Activated CD8-positive, alpha-beta memory T cell treated with anti-CD3 and anti-CD28 coated beads for 1 hour (primary cell): ENCODE measurements at regions not wholly inside any gene's neighbourhood (a gene's known extent, or its start where the extent isn't known, plus 50 kb on each side); places are given as distances from the start of the nearest gene placed in this dataset.

Experiments
- DNase-seq, 2 donors: peaks; one replicate each; pipeline ENCODE4 v3.0.0-alpha.2; 2020; ENCODE audit warnings: low read depth in 1 of 2; ENCODE audit errors: extremely low read depth in 1 of 2

DNA sequence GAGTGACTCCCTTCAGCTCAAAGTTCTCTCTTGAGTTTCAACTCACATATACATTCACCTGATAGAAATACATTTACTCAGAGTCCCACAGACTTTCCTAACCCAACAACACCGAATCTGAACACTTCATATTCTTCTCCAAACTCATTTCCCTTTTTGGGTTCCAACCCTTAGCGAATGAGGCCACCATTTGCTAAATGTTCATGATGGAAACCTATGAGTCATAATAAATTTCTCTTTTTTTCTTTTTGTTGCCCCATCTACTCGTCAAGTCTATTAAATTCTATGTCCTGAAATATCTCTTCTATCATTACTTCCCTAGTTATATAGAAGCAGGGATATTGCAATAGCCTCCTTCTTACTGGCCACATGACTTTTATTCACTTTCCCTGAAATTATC lies 100.1 kb downstream of the HLX start:
- no peak for DNase-seq

DNA sequence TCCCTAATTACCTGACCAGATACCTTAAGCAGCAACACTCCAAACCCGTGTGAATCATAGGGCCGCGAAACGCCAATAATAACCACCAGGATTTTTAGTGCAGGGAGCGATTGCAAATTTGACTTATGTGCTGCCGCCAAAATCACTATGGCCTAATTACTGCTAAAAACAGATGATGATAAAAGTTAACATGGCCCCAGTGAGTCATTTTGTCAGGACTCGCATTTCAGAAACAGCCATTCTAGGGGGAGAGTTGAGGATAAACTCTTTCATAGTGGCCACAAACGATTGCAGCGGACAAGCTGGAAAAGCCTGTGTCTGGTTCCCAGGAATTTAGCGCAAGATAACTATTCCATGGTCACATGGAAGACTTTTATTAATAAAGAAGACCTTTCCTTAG lies 103.4 kb downstream of the HLX start:
- no peak for DNase-seq

DNA sequence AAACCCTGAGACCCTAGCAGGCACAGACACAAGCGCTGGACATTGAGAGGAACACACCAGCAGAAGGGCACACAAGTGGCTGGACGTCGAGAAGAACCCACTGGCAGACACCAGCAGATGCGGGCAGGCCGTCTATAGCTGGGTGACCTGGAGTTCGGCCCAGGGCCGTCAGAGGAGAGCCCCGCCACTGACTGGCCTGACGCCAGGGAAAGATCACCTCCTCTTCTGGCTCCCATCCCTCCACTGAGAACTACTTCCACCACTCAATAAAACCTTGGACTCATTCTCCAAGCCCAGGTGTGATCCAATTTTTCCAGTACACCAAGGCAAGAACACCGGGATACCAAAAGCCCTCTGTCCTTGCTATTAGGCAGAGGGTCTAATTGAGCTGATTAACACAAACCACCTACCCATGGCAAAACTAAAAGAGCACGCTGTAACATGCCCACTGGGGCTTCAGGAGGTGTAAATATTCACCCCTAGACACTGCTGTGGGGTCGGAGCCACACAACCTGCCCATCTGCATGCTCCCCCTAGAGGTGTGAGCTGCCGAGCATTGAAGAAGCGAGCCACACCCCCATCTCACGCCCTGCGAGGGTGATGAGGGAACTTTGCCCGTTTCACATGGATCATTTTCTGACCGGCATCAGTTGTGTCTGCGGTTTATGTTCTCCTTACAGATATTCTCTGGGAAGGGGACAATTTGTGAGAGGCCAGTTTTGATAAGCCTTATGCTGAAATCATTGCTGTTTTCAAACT lies 104.8 kb downstream of the HLX start:
- no peak for DNase-seq

DNA sequence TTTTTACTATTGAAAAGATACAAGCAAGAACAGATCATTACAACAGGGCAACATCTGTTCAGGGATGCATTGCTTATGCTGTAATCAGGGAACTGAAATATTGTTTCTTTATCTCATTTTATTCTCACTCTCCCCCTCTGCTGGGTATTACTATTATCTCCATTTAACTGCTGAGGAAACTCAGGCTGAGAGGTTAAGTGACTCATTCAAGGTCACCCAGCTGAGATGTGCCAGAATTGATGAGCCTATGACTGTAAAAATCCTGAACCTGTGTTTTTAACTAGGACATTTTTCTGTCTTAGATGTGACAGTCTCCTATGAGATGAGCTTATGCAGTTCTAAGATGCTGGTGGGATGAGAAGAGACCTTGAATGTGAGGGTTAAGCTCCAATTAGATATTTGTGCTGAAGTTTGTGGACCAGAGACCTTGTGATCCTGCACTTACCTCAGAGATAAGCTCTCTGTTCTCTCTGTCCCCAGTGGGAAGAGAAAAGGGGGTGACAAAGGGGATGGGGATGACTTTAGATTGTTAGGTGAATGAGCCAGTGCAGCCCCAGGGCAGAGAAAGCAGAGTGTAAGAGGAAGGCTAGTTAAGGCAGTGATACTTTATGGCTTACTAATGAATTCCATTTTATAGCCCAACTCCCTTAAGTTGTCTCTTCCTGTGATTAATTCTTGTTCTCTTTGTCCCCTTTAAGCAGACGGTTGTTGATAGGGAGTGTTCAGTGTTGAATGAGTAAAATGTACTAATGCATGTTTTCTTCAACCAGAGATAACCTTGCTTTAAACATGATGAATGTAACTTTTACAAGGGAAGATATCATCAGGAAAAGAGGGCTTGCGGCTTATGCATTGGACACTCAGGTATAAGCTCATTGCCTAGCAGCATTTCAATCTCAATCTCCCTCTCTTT lies 111.4 kb downstream of the HLX start:
- DNase-seq, result no peak

DNA sequence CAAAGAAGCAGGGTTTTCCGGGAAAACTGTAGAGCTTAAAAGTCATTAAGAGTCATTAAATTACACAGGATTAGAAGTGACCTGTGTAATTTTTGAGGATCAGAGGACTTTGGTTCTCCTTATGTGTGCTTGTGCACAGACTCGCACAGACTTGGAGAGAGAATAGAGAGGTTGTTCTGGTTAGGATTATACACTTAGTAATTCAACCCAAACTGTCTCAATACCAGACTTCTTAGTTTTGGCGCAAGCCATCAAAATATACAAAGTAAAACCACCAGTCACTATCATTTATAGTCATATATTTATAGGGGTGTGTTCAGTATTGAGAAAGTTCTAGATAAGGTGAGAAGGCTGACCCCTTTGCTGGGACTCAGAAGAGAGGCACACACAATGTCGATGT lies 112.3 kb downstream of the HLX start:
- DNase-seq, result no peak

DNA sequence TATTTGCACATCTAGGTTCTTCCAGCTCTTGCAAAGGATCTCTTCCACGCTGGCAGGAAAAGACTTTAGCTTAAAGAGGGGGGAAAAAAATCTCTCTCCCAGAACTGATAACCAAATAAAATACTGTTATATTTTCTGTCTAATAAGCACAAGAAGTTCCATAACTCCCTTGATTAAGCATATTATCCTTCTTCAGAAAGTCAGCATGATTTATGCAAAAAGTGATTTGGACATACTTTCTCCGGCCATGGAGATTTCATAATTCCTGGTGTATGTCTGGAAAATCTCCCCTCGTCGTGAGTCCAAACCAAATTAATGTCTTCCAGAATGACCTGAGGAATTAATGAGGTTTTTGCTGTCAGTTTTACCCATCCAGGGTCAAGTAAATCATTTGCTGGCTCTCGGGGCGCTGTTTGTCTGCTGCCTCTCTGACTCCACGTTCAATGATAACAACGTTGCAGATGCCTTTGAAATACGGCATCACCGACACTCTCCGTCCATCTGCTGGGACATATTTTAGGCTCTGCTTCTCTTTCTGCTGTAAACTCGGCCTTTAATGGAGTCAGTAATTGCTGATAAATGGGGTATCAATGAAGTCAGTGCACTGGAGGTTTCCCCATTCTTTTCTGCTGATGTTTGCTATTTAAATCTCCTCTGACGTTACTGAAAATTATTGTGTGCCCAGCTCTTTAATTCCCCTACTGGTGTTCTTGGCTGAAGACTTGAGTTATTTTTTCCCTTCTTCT lies 112.9 kb downstream of the HLX start:
- no peak for DNase-seq

DNA sequence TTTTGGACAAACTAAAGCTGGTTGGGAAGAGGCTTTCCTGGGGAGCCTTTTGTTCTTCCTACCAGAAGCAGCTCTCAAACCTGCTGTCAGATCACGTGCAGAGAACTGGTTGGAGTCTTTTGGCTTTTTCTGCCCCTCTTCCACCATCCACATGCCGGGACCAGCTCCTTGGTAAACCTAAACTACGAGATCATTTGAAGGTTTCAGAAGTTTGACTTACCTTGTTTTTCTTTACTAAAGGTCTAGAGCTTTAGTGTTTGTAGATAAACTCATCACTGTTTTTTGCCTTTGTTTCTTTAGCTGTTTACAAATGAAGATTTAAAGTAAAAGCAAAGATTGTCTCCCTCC lies 113.4 kb downstream of the HLX start:
- DNase-seq, result no peak

DNA sequence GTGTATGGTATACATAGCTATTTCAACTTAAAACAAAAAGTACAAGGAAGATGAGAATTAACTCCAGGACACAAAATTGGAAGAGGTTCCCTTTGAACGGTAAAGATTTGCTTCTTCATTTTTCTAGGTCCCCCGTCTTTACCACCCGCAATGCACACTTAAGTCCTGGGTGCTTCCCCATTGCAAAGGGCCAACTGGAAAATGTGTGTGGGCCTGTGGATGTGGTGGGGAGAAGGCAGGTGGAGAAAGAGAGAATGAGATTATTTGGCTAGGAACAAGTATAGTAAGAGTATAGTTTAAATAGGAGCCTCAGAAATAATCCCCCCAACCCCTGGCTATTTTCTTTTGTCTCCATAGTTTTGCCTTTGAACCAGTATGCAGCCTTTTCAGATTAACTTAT lies 115.4 kb downstream of the HLX start:
- no peak for DNase-seq

DNA sequence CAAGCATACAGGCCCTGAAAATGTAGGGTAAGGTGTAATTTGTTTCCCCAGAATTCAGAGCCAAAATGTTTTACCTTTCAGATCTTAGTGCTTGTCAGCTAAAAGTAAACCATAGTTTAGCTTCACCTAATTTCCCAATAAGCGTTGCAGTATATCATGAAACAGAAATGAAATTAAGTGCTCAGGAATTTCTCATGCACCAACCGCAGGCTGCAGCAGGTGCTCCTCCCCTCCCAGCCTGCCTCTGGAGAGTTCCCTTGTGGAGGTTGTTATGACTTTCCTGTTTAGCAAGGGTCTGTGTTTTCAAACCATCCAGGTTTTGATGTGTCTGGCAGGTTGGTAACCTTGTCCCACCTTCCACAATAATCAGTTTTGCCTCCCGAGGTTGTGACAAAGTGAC lies 118.5 kb downstream of the HLX start:
- DNase-seq, result no peak

DNA sequence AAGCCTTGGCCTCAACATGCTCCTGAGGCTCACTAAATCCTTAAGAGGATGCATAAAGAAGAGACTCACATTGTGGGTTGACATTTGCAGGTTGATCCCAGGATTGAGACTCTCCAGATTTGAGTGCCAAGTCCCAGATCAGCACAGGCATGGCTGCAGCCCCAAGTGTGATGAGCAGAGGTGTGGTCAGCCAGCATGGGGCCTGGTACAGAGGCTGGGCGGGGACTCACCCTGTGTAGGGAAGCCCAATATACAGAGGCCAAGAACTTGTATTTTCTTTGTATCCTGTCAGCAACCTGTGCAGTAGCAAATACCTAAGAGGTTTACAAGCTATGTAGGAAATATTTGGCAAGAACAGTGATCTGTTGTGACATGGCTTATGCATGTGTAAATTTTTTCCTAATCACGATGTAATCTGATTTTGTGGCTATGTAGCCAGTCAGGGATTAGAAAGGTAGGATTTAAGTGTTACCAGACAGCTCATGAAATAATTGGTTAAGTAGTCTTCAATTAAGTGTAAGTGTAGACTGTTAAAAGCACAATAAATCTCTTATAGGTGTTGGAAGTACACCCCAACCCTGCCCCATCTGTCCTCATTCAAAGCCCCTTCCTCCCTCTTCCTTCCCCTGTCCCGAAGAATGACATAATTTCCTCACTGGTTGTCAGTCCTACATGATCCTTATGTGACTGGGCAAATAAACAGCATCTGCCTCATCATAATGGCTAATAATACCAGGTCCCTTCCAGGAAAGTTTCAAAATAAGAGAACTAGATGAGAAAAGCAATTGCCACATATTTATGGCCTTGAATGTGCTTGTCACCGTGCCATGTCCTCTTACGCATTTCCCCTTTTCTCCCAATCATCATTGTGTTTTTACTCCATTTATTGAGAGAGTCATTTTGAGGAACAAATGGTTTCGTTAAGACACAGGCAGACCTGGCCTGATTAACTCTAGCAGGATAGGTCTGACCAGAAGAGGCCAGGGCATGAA lies 120.9 kb downstream of the HLX start:
- DNase-seq, result no peak

DNA sequence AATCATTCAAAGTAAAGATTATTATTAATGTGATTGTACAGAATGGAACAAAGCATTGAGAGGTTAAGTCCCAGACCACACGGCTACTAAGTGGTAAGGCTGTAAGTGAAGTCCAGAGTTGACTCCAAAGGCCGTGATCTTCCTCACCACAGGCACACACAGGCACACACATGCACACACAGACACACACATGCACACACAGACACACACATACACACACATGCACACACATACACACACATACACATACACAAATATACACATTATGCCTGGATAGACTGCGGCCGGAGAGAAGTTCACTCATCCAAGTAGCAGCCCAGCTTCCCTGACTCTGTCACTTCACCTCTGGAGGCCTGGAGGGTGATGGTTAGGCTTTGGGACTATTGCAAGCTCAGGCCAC lies 121.9 kb downstream of the HLX start:
- DNase-seq, result no peak

DNA sequence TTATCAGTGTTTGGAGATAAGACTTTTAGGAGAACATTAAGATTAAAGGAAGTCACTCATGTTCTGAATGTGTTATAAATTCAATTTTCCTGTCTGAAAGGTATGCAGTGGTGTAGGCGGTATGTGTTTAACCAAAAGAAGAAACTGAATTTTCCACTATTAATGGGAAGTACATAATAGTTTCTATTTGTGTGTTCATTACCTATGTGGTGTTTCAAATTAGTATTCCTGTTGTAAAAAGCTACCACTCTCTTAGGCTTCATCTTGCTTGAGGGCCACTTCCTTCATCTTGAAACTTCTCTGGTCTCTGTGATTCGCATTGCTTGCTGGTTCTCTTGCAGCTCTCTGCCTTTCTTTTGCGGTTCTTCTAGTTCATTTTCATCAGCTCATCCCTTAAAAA lies 123.4 kb downstream of the HLX start:
- no peak for DNase-seq

DNA sequence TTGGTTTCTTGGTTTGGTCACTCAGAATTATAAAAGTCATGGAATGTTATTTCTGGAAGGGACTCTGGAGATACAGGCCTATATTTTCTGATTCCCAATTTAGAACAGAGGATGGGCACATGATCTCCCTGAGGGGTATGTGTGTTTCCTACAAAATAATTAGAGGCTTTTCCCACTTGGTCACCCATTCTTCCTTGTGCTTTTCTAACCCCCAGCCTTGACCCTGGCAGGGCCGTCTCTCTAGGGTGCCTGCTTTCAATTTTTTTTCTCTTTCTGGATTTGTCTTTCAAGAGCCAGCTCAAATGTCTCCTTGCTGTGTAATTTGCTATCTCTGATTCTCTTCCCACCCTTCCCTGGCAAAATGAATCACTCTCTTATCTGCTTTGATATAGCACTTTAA lies 131.9 kb downstream of the HLX start:
- no peak for DNase-seq

DNA sequence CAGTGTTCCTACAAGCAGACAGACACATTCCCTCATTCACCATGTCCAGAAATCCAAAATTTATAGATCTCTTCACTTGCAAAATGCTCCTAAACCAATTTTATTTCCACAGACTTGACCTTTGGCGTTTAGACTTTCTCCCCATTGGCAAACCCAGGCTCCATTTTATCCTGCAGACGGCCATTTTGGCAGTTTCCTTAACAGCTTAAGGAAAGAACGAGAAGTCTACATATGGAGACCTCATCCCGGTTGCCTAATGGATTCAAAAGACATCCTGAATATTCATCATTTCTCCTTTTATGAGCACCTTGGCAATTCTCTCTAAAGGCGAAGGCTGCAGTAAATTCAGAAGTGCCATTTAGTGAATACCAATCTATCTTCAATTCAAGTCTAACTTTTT lies 132.9 kb downstream of the HLX start:
- DNase-seq, result no peak

DNA sequence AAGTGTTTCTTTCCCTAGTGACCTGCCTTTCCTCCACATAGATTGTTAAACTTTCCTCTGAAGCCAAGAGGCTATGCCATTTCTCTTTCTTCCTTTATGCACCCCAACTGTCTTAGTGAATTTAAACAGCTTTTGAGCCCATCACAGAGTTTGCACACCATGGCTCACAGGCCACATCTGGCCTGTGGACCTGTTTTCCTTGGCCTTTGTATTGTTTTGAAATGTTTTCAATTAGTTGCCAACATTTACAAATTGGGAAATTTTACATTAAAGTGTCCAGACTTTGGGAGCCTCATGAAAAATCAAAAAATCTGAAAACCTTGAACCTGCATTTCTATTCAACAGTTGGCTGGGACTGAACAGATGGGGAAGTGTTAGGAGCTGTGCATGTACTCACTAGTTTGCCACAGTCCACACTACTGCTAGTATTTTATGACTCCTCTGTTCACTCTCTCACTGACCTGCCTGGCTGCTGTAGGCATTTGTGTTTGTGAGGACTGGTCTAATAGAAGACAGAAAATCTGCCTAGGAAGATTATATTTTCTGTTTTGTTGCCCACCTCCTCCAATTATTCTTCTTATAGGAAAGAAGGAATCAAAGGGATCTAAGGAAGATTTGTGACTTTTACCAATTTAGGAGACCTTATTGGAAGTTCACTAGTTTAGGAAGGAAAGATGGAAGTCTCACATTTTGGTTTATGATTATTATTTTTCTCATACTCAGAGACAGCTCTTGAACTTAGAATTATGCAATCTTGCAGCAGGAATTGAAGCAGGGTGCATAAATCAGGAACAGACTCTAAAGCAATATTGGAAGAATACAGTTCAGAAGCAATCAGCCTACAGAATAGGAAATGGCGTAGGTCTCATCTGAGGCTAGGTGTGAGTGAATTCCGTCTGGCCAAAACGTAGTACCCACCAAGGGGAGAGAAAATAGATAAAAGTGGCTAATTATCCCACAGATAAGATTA lies 134.7 kb downstream of the HLX start:
- no peak for DNase-seq

DNA sequence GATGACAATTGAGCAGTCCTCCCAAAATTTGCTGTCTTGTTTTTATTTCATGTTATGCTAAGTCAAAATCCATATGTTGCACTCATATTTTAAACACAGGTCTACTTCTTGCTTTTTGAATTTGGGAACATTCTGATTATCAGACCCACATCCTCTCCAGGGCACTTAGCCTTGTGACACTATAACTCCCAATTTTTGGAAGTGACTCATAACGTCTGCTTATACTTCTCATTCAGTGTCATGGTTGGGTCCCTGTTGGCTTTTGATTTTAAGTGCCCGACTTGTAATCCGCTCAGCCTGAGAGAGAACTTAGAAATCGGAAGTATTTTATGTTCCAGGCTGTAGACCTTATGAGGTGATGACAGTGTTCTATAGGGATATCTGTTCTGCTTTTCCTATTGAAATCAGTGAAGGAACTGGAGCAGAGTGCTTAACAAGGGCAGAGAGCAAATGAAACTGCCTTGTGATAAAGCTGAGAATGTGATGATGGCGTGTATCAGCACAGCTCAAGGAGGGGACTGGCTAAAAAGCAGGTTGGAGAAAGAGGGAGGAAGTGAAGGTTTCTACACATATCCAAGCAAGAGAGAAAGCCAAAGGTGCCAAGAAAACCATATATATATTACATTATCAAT lies 136.0 kb downstream of the HLX start:
- DNase-seq, result no peak

DNA sequence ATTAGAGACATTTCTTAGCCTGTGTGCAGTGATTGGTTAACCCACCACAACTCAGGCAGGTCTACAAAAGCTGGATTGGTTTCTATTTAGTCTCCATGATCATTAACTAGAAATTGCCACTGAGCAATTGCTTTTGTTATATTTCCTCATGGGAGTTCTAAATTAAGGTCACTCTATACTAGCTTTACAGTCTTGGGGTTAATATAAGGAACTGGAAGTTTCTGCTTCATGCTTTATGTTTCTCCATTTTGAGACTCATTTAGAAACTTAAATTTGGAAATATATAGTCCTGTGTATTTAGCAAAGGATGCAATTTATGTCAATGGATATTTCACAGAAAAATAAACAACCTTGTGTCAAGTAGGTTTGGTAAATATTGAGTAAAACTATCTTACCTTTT lies 137.5 kb downstream of the HLX start:
- DNase-seq, result no peak

DNA sequence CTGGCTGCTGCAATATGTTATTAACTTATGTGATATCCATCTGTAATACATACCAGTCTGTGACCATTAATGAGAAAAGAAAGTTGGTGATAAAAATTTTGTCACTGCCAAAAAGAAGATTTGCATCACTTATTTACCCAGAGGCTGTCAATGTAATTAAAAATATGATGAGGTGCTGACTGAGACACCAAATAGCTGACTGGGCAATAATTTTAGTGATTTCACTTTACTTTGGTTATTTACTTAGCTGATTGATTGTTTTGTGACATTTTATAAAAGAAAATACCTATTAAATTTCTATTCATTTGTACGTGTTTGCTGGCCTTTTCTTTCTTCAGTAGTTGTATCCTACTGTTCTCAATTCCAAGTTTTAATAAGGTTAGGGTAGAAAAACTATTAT lies 139.2 kb downstream of the HLX start:
- no peak for DNase-seq

DNA sequence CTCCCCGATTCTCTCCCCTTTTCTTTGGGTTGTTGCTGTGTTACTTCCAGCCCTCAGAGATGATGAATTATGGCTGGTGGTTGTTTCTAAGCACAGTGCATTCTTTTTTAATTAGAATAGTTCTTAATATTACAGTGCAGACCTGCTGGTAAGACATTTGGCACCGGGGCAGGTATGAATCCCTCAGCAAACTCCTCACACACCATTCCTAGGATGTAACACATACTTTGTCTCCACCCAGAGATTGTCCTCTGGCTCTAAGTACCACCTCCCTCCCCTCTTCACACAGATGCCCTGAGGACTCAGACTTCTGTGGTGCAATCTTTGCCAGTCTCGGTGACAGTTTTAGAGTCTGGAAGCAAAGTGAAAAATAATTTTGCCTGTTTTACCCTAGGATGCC lies 143.1 kb downstream of the HLX start:
- DNase-seq, result no peak
